PC-9 (cell line): ENCODE measurements at regions not wholly inside any gene's neighbourhood (a gene's known extent, or its start where the extent isn't known, plus 50 kb on each side); places are given as distances from the start of the nearest gene placed in this dataset.

Experiments
- BruUV-seq: library from RNA; stranded (reverse); fragments of 400-500 nt; replicated peaks from 2 replicates; lab custom pipeline; 2021; lab: Mats Ljungman, UMichigan
- CTCF ChIA-PET: fragments of 300-600 bp; sonication (Branson Sonifier 250); formaldehyde crosslinking; loops from one replicate; lab custom pipeline; 2022; ENCODE audit warnings: antibody characterized with exemption; lab: Charles Lee
- POLR2A ChIA-PET: fragments of 300-600 bp; sonication (Branson Sonifier 250); formaldehyde crosslinking; loops from one replicate; lab custom pipeline; 2022; ENCODE audit warnings: antibody characterized with exemption; ENCODE audit not compliant: unreplicated experiment; lab: Charles Lee
- DNase-seq, 2 experiments: peaks; one replicate each; pipeline versions ENCODE4 v3.0.0 to v3.0.0-alpha.2; 2015 to 2022; ENCODE audit warnings: mixed read lengths in 1 of 2
- H2AFZ ChIP-seq: fragments of 200-600 bp; sonication (generic); 2 replicates; pipeline ENCODE4 v1.8.1; 2017; ENCODE audit warnings: antibody characterized with exemption
- H3F3A ChIP-seq: fragments of 200-600 bp; sonication (generic); 2 replicates; pipeline ENCODE4 v1.8.1; 2017; ENCODE audit warnings: antibody characterized with exemption, mild to moderate bottlenecking, low read depth; ENCODE audit not compliant: insufficient read depth
- H3K27ac ChIP-seq: fragments of 200-600 bp; sonication (generic); 2 replicates; pipeline ENCODE4 v1.6.1; 2016; ENCODE audit warnings: mixed run types
- H3K27me3 ChIP-seq: fragments of 200-600 bp; sonication (generic); 2 replicates; pipeline ENCODE4 v1.6.1; 2016; ENCODE audit warnings: low read depth, mixed run types; ENCODE audit not compliant: insufficient read depth
- H3K36me3 ChIP-seq: fragments of 200-600 bp; sonication (generic); 2 replicates; pipeline ENCODE4 v1.6.1; 2016; ENCODE audit warnings: low read depth, mixed run types
- H3K4me1 ChIP-seq: fragments of 200-600 bp; sonication (generic); replicated peaks from 2 replicates; pipeline ENCODE4 v1.6.1; 2016; ENCODE audit warnings: mixed run types; ENCODE audit not compliant: insufficient read depth
- H3K4me2 ChIP-seq: fragments of 200-600 bp; sonication (generic); 2 replicates; pipeline ENCODE4 v1.6.1; 2017; ENCODE audit warnings: mixed run types
- H3K4me3 ChIP-seq: fragments of 200-600 bp; sonication (generic); 2 replicates; pipeline ENCODE4 v1.6.1; 2016; ENCODE audit warnings: mixed run types
- H3K79me2 ChIP-seq: fragments of 200-600 bp; sonication (generic); 2 replicates; pipeline ENCODE4 v1.6.1; 2017; ENCODE audit warnings: low read depth, mixed run types
- H3K9me2 ChIP-seq: fragments of 200-600 bp; sonication (generic); 2 replicates; pipeline ENCODE4 v1.8.1; 2017; ENCODE audit warnings: mild to moderate bottlenecking; ENCODE audit not compliant: insufficient read depth
- H3K9me3 ChIP-seq: fragments of 200-600 bp; sonication (generic); 2 replicates; pipeline ENCODE4 v1.8.1; 2016; ENCODE audit warnings: low read depth; ENCODE audit not compliant: insufficient read depth
- H4K20me1 ChIP-seq: fragments of 200-600 bp; sonication (generic); 2 replicates; pipeline ENCODE4 v1.8.1; 2017; ENCODE audit not compliant: insufficient read depth
- EZH2 ChIP-seq: fragments of 200-600 bp; sonication (generic); IDR thresholded peaks from 2 replicates; pipeline ENCODE4 v1.8.0; 2017; ENCODE audit warnings: antibody characterized with exemption, low read depth
- intact Hi-C: fragments of 100-400 bp; cut with micrococcal nuclease; formaldehyde crosslinking; loops from one replicate; pipeline ENCODE4 v1.10.0; 2022; ENCODE audit not compliant: unreplicated experiment
- TF ChIP-seq, protein P1 (sequence below): fragments of 200-600 bp; sonication (generic); conservative IDR thresholded peaks from 2 replicates; pipeline ENCODE4 v1.6.1; 2017; ENCODE audit warnings: mixed run types, antibody characterized with exemption, mild to moderate bottlenecking, moderate library complexity

DNA sequence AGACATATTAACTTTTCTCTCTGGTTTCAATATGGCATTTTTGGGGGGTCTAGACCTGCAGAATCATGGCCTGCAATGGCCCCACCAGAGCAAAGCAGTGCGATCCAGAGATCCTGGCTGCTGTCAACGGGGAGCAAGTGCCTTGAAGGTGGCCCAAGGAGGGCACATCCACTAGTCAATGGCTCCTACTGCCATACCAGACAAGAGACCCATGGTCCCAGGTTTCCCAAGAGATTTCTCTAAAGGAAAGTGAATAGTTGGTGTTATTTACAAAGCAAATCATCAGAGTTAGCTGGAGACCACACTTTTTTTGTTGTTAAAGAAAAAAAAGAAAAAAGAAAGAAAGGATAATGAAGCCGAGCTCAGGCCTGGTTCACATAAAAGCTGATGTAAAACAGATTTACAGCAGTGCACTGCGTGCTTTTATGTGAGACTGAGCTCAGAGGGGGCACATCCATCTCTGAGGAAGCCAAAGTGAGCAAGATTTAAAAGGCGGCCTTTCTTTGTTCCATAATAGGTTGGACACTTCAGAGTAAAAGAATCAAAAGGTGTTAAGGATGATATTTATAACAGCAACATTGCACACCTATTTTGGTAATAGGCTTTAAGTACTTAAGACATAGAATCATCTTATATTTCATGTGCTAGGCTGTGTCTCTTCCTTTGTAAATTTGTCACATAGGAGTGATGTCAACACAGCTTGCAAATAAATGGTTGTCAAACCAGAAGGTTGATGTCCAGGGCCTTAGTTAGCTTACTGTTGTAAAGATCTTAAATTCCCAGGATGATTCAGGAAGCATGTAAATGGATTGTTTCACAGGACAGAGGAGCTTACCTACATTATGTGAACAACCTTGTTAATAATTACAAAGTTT, 201.3 kb upstream of the NTM start:
- BruUV-seq: no TSS peak
- Histone ChIP-seq H3K9me2 (no peaks in the 10 kb centered on the region), H3K79me2 (no peaks in the 10 kb centered on the region), H3K27me3 (peaks cover 70% of the 10 kb centered on the region), H2AFZ (no peak overlapping the region), H3K9me3 (no peaks in the 10 kb centered on the region), H3K4me1 (no peaks in the 10 kb centered on the region), H3F3A (no peaks in the 10 kb centered on the region), H3K4me3 (no peak overlapping the region), H3K27ac (no peak overlapping the region), H3K36me3 (no peaks in the 10 kb centered on the region), H3K4me2 (no peak overlapping the region), H4K20me1 (no peaks in the 10 kb centered on the region)
- TF ChIP-seq, protein P1, sequence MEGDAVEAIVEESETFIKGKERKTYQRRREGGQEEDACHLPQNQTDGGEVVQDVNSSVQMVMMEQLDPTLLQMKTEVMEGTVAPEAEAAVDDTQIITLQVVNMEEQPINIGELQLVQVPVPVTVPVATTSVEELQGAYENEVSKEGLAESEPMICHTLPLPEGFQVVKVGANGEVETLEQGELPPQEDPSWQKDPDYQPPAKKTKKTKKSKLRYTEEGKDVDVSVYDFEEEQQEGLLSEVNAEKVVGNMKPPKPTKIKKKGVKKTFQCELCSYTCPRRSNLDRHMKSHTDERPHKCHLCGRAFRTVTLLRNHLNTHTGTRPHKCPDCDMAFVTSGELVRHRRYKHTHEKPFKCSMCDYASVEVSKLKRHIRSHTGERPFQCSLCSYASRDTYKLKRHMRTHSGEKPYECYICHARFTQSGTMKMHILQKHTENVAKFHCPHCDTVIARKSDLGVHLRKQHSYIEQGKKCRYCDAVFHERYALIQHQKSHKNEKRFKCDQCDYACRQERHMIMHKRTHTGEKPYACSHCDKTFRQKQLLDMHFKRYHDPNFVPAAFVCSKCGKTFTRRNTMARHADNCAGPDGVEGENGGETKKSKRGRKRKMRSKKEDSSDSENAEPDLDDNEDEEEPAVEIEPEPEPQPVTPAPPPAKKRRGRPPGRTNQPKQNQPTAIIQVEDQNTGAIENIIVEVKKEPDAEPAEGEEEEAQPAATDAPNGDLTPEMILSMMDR: no peak
- TF ChIP-seq EZH2: no peak
- intact Hi-C loops: no loop called here
- POLR2A ChIA-PET: no interaction called here
- CTCF ChIA-PET: no interaction called here
- DNase-seq: no peak

DNA sequence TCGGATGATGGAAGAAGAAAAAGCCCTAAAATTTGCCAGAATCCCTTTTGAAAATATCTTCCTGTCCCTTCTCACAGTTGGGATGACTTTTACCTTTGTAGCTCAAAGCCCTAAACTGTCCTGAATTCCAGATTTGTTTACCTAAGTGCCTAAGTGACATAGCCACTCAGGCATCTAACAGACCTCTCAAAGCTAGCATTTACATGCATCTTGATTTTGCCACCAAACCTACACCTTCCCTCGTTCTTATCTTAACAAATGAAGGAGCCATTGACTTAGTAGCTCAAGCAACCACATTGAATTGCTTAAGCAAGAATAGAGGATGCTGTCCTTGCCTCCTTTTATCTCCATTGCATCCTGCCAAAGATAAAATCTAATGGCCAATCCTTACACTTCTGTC, 198.4 kb upstream of the NTM start:
- peaks cover 62% of the 10 kb centered on the region for H3K27me3 ChIP-seq
- H3K9me2 ChIP-seq: no peaks in the 10 kb centered on the region
- H4K20me1 ChIP-seq: no peaks in the 10 kb centered on the region
- no peaks in the 10 kb centered on the region for H3K79me2 ChIP-seq
- DNase-seq: no peak
- no peak for TF ChIP-seq EZH2
- TF ChIP-seq, protein P1: no peak
- H3F3A ChIP-seq: no peaks in the 10 kb centered on the region
- no peaks in the 10 kb centered on the region for H3K9me3 ChIP-seq
- H3K36me3 ChIP-seq: no peaks in the 10 kb centered on the region
- H3K4me3 ChIP-seq: no peak overlapping the region
- BruUV-seq: no TSS peak
- intact Hi-C loops: no loop called here
- POLR2A ChIA-PET: interaction anchor here (0.6 to 0.7 kb wide), 2 partner anchors 350 to 415 kb away, joined by 3 to 5 read pairs; no protein-coding TSS in a partner anchor
- CTCF ChIA-PET: no interaction called here
- no peak overlapping the region for H3K4me2 ChIP-seq
- no peak overlapping the region for H3K27ac ChIP-seq
- H2AFZ ChIP-seq: no peak overlapping the region
- no peaks in the 10 kb centered on the region for H3K4me1 ChIP-seq

DNA sequence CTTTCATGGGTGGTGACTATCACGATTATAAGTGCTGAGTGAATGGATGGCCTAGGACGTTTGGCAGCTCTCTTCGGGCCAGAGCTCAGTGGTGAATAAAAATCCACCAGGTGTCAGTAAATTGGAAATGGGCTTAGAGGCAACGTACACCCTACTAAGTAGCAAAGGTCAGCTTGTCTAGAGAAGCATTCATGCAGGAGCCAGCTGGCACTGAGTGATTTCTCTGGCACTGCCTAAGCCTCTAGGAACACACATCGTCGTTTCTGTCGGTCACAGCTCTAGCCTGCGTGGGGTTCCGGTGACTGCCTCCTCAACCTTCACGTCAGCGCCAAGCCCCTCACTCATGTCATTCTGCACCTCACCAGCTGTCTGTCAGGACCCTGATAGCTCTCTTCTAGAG, 192.4 kb upstream of the NTM start:
- Histone ChIP-seq H3K4me3 (no peak overlapping the region), H3K4me1 (no peaks in the 10 kb centered on the region), H3F3A (no peaks in the 10 kb centered on the region), H4K20me1 (no peaks in the 10 kb centered on the region), H3K9me2 (no peaks in the 10 kb centered on the region), H3K79me2 (no peaks in the 10 kb centered on the region), H3K27ac (no peak overlapping the region), H3K36me3 (no peaks in the 10 kb centered on the region), H3K4me2 (no peak overlapping the region), H2AFZ (no peak overlapping the region), H3K9me3 (no peaks in the 10 kb centered on the region), H3K27me3 (peaks cover 70% of the 10 kb centered on the region)
- DNase-seq: no peak
- TF ChIP-seq, protein P1: no peak
- no peak for TF ChIP-seq EZH2
- intact Hi-C loops: no loop called here
- ChIA-PET POLR2A (no interaction called here), CTCF (no interaction called here)
- BruUV-seq: no TSS peak
